ENCODE measurements at regions not wholly inside any gene's neighbourhood (a gene's known extent, or its start where the extent isn't known, plus 50 kb on each side); places are given as distances from the start of the nearest gene placed in this dataset.

DNA sequence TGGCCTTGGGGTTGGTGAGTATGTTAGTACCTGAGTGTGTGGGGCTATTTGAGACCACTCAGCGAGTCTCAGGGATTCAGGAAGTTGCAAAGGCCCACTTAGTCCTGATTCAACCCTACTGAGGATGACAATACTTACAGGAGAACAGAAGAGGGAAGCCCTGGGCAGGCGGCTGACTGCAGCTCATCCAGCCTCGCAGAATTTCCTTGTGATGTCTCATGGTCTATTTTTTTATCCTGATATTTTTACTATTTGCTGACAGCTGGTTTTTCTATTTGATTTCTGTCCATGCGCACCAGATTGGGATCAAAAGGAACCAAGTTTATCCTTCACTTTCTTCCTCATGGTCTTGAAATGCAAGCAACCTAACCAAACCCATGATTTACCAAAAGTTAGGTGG lies 201.8 kb upstream of the LNX1 start:
- H3K27me3 Mint-ChIP-seq (ENCODE audit: low read depth in 3 of 3): peaks cover 1 to 5% (median 5%) of the 10 kb centered on the region in 3 donors
- no peaks in the 10 kb centered on the region for H3K4me1 Mint-ChIP-seq
- H3K27ac ChIP-seq (ENCODE audit: low read depth in 1 of 2, low read length in 2 of 2): no peak overlapping the region
- no peak for DNase-seq
- H3K9me3 Mint-ChIP-seq: peaks cover 0 to 4% (median 0%) of the 10 kb centered on the region in 7 donors
- no peaks in the 10 kb centered on the region for H3K36me3 Mint-ChIP-seq
- H3K4me2 ChIP-seq (replicated peaks; ENCODE audit: extremely low read depth, low read length, poor library complexity, severe bottlenecking): no peak overlapping the region
- no peaks in the 10 kb centered on the region for H3K4me1 ChIP-seq (ENCODE audit: control insufficient read depth in 1 of 2, insufficient read depth in 2 of 2, low read length in 2 of 2)
- intact Hi-C loops (cut with micrococcal nuclease): no loop called here
- H3K9me3 ChIP-seq (replicated peaks in 1 of 2; ENCODE audit: control insufficient read depth in 1 of 2, insufficient read depth in 1 of 2, low read length in 2 of 2): no peaks in the 10 kb centered on the region
- no peak overlapping the region for H3K4me3 ChIP-seq (replicated peaks in 1 of 3; ENCODE audit: low read depth in 2 of 3, low read length in 3 of 3)
- no peak overlapping the region for H2AFZ ChIP-seq (ENCODE audit: insufficient read depth, low read depth, low read length, poor library complexity, severe bottlenecking)
- H4K20me1 ChIP-seq (ENCODE audit: insufficient read depth, low read length): no peaks in the 10 kb centered on the region
- no peaks in the 10 kb centered on the region for H3K79me2 ChIP-seq (ENCODE audit: insufficient read depth, low read length)
- WGBS (ENCODE audit: insufficient coverage): 93% methylated on average over 3 of the region's 4 CpGs
- no peak overlapping the region for H3K9ac ChIP-seq (ENCODE audit: insufficient read depth, low read length, poor library complexity, severe bottlenecking)
- no peak overlapping the region for H3K27ac Mint-ChIP-seq
- no peaks in the 10 kb centered on the region for H3K27me3 ChIP-seq (ENCODE audit: control insufficient read depth in 2 of 2, insufficient read depth in 2 of 2, low read length in 2 of 2)
- TF ChIP-seq, protein P1, sequence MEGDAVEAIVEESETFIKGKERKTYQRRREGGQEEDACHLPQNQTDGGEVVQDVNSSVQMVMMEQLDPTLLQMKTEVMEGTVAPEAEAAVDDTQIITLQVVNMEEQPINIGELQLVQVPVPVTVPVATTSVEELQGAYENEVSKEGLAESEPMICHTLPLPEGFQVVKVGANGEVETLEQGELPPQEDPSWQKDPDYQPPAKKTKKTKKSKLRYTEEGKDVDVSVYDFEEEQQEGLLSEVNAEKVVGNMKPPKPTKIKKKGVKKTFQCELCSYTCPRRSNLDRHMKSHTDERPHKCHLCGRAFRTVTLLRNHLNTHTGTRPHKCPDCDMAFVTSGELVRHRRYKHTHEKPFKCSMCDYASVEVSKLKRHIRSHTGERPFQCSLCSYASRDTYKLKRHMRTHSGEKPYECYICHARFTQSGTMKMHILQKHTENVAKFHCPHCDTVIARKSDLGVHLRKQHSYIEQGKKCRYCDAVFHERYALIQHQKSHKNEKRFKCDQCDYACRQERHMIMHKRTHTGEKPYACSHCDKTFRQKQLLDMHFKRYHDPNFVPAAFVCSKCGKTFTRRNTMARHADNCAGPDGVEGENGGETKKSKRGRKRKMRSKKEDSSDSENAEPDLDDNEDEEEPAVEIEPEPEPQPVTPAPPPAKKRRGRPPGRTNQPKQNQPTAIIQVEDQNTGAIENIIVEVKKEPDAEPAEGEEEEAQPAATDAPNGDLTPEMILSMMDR (IDR thresholded peaks at IDR 0.05): no peak
- H3K4me3 Mint-ChIP-seq: no peak overlapping the region
- no peaks in the 10 kb centered on the region for H3K36me3 ChIP-seq (replicated peaks in 1 of 2; ENCODE audit: control insufficient read depth in 1 of 2, insufficient read depth in 2 of 2, low read length in 2 of 2)

DNA sequence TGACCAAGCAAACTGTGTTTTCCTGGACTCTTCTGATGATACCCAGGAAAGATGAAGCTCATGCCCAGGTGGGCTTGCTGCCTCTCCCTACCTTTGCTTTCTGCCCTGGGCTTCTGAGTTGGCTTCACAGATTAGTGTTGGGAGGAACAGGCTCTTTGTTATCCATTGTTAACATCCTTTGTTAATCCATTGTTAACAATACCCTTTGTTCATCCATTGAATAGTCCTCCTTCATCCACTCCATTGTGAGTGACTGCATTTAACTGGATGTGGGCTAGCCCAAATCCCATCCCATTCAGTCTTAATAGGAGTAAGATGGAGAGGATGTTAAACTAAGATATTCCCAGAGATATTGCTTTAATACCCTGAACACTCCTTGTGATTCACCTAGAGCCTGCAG lies 199.0 kb upstream of the LNX1 start:
- Mint-ChIP-seq H3K4me3 (no peak overlapping the region), H3K36me3 (no peaks in the 10 kb centered on the region), H3K4me1 (no peaks in the 10 kb centered on the region), H3K9me3 (peaks cover 0 to 5% (median 0%) of the 10 kb centered on the region in 7 donors), H3K27me3 (ENCODE audit: low read depth in 3 of 3) (peaks cover 1 to 5% (median 5%) of the 10 kb centered on the region in 3 donors), H3K27ac (no peak overlapping the region)
- Histone ChIP-seq H3K9ac (ENCODE audit: insufficient read depth, low read length, poor library complexity, severe bottlenecking) (no peak overlapping the region), H3K36me3 (replicated peaks in 1 of 2; ENCODE audit: control insufficient read depth in 1 of 2, insufficient read depth in 2 of 2, low read length in 2 of 2) (no peaks in the 10 kb centered on the region), H2AFZ (ENCODE audit: insufficient read depth, low read depth, low read length, poor library complexity, severe bottlenecking) (no peak overlapping the region), H3K9me3 (replicated peaks in 1 of 2; ENCODE audit: control insufficient read depth in 1 of 2, insufficient read depth in 1 of 2, low read length in 2 of 2) (no peaks in the 10 kb centered on the region), H3K4me3 (replicated peaks in 1 of 3; ENCODE audit: low read depth in 2 of 3, low read length in 3 of 3) (no peak overlapping the region), H3K4me2 (replicated peaks; ENCODE audit: extremely low read depth, low read length, poor library complexity, severe bottlenecking) (no peak overlapping the region), H4K20me1 (ENCODE audit: insufficient read depth, low read length) (no peaks in the 10 kb centered on the region), H3K27me3 (ENCODE audit: control insufficient read depth in 2 of 2, insufficient read depth in 2 of 2, low read length in 2 of 2) (no peaks in the 10 kb centered on the region), H3K27ac (ENCODE audit: low read depth in 1 of 2, low read length in 2 of 2) (no peak overlapping the region), H3K4me1 (ENCODE audit: control insufficient read depth in 1 of 2, insufficient read depth in 2 of 2, low read length in 2 of 2) (no peaks in the 10 kb centered on the region), H3K79me2 (ENCODE audit: insufficient read depth, low read length) (no peaks in the 10 kb centered on the region)
- no peak for DNase-seq
- intact Hi-C loops (cut with micrococcal nuclease): no loop called here
- TF ChIP-seq, protein P1 (IDR thresholded peaks at IDR 0.05): no peak

Measured in CD14-positive monocyte (primary cell).